Upper lobe of left lung (tissue), 4 donors: ENCODE measurements at regions not wholly inside any gene's neighbourhood (a gene's known extent, or its start where the extent isn't known, plus 50 kb on each side); places are given as distances from the start of the nearest gene placed in this dataset.

Experiments used
- CTCF ChIP-seq, 6 experiments: fragments of 450-650 bp in 4 of 6; fragments of 200-600 bp in 2 of 6; sonication (generic) in 2 of 6; IDR thresholded peaks; one replicate each; pipeline ENCODE4 v1.5.1; 2016 to 2019; ENCODE audit warnings: antibody characterized with exemption in 6 of 6
- POLR2A ChIP-seq, 4 donors: fragments of 450-650 bp; IDR thresholded peaks; one replicate each; pipeline ENCODE4 v1.5.1; 2016 to 2017; ENCODE audit warnings: antibody characterized with exemption in 4 of 4, mild to moderate bottlenecking in 2 of 4
- POLR2AphosphoS5 ChIP-seq, 2 donors: sonication (generic); formaldehyde crosslinking; IDR thresholded peaks; one replicate each; pipeline ENCODE4 v1.5.1; 2017; ENCODE audit warnings: antibody characterized with exemption in 2 of 2

- TF ChIP-seq CTCF (IDR thresholded peaks at IDR 0.05) (no peak), POLR2A (IDR thresholded peaks at IDR 0.05) (no peak), POLR2AphosphoS5 (IDR thresholded peaks at IDR 0.05) (no peak)
These were observed 55.1 kb upstream of the SPRED1 start for GRCh38 chr15:38197553-38197952.
